Activated CD8-positive, alpha-beta memory T cell treated with anti-CD3 and anti-CD28 coated beads for 4 hours (primary cell): ENCODE measurements at regions not wholly inside any gene's neighbourhood (a gene's known extent, or its start where the extent isn't known, plus 50 kb on each side); places are given as distances from the start of the nearest gene placed in this dataset.

ENCODE experiments used
- DNase-seq, 2 donors: peaks; one replicate each; pipeline ENCODE4 v3.0.0-alpha.2; 2020; ENCODE audit warnings: low read depth in 2 of 2

DNA sequence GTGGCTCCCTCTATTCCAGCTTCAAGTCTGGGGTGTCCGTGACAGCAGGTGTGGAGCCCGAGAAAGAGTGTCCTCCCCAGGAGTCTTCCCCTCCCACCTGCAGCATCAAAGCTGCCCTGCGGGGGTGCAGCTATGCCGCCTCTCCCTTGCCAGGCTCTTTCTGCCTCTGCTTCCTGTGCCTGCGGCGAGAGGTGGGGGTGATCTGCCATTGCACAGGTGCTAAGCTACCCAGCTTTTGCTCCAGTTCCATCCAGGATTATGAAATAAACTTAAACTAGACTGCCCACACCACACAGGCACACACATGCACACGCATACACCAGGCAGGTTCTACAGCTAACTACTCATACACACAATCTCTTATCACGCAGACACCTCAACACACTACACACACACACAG is 104.7 kb upstream of the CLDN10 start:
- no peak for DNase-seq

DNA sequence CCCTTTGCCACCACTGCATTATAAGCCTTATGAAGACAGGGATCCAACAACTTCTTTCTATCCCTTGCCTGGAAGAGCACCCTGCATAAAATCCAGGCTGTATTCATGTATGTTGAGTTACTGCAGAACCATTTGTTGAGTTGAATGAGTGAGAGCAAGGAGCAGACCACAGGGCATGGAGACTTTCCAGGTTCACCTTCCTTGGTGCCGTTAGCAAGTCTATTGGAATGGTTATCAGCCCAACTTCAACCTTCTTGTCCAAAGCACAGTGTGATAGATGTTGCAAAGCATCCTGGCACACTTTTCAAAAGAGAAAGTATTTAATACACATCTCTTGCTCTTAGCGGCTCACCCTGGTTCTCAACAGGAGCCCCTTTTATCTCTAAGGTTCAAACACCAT is 100.9 kb upstream of the CLDN10 start:
- DNase-seq: no peak

DNA sequence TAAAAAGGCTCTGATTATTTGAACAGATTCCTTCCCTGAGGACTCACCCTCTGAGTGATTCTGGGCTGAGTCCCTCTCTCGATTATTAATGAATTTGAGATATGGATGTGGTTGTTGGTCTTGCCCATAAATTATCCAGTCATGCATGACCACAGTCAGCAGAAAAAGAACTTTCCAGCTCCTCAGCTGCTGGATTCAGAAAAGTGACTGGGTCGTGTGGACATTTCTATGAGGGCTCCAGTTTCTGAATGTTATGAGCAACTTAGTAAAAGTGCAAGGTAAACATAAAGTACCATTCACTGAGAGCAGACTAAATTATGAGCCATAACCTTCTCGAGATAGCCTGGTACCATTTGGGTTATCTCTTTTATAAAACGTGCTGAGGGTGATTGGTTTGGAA is 100.1 kb upstream of the CLDN10 start:
- DNase-seq: no peak

DNA sequence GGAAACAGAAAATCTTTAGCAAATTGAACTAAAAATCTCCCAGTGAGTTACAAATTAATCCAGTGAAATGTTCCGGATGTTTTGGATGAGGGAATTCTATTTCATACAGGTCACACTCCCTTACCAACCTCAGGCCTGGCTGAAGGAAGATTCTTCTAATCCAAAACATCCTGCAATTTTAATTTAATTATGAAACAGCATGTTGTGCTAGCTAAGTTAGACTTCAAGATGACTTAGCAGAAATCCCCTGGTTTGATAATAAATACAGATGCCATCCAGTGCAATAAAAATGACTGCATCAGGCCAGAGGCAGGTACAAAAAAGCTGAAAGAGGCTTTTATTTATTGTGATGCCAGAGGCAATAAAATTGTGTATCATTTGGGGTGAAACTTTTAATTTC is 96.7 kb upstream of the CLDN10 start:
- DNase-seq: no peak

DNA sequence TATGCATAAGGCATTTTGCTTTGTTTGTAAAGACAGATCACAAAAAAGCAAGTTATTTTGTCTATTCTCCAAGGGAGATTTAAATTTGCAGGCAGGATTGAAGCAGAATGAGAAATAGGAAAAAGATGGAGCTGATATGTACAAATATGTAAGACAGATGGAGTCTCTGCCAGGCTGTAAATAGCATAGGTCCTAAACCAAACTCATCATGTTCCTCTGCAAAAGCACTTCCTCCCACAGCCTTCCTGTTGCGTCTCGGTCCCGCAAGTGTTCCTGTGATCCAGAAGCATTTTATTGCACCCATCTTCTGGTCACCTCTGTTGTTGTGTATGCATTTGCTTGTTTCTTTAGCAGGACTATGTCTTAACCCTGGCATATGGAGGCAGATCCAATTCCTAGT is 95.7 kb upstream of the CLDN10 start:
- no peak for DNase-seq

DNA sequence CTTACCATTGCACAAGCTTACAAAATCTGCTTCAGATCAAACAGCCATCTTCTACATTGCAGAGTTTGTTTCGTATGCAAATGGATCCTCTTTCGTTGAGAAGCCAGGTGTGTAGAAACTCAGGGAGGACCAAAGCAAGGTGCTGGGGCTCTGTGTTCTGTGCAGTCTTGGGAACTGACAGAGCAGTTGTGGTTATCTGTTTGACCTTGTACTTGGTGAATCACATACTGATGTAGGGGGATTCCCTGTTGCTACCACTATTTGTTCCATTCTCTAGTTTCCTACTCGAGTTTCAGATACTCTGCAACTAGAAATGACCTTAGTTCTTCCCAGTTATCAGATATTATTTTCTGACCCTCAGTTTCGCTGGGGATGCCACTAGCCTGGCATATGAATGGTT is 95.2 kb upstream of the CLDN10 start:
- DNase-seq: no peak

DNA sequence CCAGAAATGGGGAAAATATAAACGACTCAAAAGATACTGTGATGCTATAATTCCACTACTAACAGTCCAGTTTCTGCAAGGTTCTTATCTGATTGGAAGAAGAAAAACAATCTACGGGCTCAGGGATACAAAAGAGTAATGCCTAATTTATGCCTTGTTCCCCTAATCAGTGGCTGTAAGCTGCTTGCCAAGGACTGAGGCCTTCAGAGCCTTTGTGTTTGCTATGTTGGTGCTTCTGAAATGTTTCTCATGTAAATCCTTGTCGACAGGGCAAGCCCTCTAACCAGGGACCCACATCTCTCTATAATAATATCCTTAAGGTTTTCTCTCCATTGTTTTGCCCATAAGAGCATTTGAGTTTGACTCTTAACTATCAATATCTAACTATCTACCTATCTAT is 89.7 kb upstream of the CLDN10 start:
- no peak for DNase-seq

DNA sequence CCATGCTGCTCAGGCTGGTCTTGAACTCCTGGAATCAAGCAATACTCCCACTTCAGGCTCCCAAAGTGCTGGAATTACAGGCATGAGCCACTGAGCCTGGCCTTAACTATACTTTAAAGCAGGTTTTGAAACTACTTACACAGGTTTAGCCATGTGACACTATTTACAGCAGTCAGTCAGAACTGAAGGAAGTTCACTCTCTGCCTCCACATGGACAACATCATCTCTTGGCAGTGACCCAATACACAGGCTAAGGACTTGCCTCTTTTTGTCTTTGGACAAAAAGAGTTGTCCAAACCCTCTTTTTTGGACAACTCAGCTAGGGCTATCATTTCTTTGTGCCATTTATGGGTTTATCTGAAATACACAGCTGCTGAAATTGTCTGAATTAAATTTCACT is 89.0 kb upstream of the CLDN10 start:
- DNase-seq: no peak

DNA sequence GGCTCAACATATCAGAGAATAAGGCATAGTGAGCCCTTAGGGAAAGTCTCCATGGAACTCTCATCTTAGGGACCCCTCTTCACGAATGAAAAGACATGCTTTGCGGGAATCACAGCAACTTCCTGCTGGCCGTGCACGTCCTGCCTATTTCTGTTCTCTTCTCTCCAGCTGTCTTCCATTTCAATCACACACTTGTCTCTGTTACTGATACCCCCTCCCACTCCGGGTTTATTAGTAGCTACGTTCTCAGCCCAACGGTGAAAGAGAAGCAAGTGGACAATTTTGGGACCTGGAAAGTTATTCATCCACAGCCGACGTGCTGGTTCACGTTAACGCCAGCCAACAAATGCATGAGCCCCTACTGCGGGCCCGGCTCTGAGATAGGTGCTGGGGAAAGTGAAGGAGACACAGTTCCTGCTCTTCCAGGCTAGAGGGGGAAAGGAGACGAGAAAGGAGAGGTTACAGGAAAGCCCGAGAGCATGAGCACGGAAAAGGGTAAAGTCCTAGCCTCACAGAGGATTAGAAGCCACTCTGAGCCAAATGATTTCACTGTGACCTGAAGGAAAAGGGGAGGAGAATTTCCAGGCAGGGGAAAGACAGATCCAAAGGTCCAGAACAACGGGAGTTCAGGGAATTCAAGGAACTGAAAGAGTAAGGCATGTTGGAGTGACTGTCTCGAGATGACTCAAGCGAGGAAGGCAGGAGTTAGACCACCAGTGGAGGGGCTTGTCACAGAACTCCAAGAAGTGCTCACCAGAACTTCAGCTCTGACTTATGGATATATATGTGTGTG is 81.8 kb upstream of the CLDN10 start:
- no peak for DNase-seq

DNA sequence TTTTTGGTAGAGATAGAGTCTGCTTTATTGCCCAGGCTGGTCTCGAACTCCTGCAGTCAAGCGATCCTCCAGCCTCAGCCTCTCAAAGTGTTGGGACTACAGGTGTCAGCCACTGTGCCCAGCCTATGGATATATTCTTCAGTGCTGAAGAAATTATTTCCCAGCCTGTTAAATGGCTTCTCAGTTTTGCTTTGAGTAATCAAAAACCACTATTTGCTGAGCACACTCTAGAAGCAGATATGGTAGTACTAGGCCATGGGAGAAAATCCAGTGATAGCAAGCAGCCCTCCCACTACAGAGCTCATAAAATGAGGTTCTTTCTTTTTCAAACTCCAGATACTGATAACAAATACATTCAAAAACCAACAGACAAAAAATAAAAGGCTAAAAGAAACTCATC is 80.6 kb upstream of the CLDN10 start:
- no peak for DNase-seq

DNA sequence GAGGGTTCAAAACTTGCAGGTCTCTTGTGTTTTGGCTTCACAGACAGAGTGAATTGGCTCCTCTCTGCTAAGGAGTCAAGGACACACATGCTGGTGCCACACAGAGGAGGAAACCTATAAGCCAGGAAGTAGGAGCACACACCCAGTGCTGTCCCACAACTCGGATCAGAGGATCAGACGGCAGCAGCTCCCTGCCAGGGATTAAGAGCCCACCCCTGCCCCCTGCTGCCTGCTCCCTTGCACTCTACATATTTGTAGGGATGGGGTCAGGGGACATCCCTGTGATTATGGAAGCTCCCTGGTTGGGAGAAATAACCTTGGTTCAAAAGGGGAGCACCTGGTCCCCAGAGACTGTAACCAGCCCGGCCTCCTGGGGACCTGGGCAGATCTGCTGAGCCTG is 77.5 kb upstream of the CLDN10 start:
- no peak for DNase-seq

DNA sequence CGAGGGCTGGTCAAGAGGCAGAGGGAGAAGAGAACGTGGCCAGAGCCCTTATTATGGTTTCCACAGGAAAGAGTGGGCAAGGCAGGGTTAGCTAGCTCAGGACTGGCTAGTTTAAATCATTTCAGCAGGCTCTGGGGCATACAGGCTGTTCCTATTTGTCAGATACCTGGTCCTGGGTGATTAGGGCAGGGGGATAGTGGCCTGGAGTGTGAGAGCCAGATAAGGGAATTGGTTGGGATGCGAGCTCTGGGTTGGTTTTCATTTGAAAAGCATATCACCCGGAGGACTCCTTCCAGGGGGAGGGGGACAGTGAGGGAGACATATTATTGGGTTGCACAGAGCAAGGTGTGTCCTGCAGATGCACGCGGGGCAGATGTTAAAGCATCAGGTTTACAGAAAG is 75.3 kb upstream of the CLDN10 start:
- DNase-seq: no peak

DNA sequence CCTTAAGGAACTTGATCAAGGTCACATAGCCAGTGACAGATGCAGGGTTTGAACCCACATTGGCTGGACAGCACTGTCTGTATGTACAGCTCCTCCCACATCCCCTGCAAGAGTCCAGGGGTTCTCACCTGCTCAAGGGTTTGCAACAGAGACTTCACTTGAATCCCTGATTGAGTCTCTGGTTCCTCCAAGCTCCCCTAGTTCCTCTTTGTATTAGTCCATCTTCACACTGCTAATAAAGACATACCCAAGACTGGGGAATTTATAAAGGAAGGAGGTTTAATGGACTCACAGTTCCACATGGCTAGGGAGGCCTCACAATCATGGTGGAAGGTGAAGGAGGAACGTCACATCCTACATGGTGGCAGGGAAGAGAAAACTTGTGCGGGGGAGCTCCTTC is 72.8 kb upstream of the CLDN10 start:
- DNase-seq: no peak

DNA sequence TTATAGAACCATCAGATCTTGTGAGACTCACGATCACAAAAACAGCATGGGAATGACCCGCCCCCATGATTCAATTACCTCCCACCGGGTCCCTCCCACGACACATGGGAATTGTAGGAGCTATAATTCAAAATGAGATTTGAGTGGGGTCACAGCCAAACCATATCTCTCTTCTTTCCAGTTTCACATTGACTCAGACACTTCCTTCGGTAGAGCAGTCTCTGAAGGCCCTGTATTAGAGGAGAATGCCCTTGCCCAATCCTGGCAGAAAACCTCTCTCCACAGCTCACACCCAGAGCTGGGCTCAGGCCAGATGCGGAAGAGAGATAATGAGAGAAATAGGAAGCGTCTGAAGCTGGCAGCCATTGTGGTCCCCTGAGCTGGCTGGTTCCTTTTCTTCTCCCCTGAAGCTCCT is 72.4 kb upstream of the CLDN10 start:
- DNase-seq: no peak

DNA sequence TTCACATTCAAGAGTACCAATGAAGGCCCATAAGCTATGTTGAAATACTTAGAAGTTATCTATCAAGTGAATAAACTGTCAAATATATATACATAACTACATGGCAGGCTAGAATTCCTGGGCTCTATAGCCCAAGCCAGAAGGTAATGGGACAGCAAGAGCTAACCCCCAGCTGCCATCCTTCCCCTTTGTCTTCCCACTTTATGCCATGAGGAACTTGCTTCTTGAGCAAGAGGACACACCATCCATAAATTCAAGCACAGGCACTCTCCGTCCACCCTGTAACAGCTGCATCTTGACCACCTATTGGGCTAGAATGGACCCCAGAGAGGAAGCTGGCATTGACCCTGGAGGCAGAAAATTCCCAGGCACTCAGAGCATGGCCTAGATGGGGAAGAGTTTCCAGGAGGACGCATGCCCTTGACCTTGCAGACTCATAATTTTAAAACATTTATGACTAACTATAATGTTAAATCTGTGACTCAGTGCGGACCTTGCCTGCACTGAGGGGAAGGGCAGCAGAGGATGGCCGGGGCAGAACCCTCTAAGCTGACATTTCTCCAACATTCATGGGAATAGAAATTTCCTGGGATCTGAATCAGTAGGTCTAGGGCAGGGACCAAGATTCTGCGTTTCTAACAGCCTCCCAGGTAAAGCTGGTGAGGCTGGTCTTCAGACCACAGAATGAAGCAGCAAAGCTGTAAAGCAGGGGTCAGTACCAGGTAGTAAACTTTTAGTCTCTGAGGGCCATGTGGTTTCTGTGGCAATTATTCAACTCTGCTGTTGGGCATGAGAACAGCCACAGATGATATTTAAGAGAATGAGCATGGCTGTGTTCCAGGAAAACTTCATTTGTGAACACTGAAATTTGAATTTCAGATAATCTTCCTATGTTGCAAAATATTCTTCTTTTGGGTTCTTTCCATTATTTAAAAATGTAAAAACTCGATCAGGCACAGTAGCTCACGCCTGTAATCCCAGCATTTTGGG is 71.4 kb upstream of the CLDN10 start:
- DNase-seq: no peak

DNA sequence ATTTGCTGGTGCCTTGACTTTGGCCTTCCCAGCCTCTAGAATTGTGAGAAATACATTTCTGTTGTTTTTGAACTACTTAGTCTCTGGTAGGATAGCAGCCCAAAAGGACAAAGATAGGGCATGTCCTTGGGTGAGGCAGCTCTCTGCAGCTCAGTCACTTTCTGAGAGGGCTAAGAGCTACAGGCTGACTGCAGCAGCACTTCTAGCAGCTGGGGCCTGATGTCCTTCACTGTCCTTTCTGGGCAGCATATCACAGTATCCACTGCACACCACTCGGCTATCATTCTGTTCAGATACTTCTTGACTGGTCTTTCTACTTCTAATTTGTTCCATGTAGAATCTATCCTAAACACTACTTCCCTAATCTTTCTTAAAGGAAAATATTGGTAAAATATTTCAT is 68.5 kb upstream of the CLDN10 start:
- no peak for DNase-seq

DNA sequence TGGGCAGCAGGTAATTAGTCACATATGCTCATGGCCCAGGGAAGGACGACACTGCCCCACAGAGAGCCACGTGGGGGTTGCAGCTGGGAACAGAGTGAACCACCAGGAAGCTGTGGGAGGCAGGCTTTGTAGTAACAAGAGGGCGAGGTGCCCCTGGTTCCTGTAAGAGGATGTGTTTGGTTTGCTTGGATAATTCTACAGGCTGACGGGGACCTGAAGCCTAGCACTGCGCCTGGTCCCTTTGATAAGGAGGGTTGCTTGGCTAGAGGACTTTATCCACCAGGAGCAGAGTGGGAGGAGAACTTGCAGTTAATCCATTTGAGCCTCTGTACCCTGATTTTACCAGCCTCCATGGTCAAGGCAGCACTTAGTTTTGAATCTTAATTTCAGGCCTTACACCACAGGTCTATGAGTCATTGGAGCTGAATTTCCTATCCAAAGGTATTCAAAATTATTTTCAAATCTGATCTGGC is 67.4 kb upstream of the CLDN10 start:
- DNase-seq: no peak

DNA sequence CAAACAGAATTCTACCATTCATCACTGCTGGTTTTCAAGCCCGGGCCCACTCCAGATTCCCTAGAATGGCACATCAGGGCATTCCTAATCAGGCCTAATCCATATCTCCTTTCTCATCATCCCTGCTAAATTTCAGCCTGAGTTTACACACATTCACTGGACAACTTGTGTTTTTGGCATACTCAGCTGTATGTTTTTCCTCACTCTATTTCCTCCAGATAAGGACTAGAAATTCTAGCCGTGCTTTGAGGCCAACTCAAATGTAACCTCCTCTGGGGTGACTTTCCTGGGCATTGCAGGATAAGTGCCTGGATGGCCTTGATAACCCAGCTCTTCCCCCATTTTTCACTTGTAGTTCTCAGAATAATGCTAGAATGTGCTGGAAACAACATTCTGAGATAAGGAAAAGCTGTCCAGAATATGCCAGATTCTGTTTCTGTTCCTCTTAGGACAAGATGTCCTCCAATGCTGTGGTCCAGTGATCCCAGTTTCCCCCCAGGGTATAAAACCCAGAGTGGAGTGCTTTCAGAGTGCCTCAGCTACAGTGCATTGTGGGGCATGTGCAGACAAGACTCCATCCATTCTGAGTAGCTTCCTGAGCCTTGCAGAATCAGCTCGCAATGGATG is 66.9 kb upstream of the CLDN10 start:
- DNase-seq: no peak

DNA sequence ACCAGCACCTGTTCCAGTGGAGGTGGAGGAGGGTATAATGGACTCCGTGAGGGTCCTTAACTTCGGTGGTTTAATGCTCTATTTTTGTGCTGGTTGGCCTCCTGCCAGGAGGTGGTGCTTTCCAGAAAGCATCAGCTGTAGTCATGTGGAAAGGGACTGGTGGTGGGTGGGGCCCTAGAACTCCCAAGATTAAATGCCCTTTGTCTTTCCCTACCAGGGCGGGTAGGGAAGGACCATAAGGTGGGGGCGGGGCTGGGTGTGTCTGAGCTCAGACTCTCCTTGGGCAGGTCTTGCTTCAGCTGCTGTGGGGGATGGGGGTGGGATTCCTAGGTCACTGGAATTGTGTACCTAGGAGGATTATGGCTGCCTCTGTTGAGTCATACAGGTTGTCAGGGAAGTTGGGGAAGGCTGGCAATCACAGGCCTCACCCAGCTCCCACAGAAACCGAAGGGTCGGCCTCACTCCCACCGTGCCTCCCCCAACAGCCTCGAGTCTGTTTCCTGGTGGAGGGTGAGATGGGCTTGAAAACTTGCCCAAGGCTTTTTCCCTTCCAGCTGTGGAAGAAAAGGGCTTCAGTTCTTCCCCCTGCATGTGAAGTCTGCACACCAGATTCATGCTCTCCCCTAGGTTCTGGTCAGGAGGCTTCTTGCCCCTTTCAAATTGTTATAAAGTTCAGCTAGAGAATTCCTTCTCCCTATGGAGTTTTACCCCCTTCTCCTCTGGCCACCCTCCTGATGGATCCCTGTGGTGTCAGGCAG is 60.3 kb upstream of the CLDN10 start:
- DNase-seq: no peak

DNA sequence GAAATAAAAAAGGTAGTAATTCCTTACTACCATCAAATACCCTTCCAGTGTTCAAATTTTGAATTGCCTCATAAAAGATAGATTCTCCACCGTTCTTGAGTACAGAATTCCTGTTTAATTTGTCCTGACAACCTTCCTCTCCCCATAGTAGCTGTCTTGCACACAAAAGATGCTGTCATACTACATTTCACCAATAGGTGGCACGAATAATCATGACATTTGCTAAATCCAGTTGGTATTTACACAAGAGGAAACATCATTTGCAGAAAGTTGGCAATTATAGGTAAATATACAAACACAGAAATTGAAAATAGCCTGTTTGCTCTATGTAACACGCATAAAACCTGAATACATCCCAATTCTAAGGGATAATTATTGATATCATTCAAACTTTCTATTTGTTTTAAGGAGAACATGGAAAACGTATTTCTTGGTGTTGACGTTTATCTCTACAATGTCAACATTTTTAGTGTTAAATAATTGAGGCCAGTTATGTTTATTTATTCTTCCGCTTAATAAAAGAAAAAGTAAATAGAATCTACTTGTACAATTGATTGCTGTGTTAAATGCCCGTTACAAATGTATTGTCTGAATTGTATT is 58.3 kb upstream of the CLDN10 start:
- no peak for DNase-seq

DNA sequence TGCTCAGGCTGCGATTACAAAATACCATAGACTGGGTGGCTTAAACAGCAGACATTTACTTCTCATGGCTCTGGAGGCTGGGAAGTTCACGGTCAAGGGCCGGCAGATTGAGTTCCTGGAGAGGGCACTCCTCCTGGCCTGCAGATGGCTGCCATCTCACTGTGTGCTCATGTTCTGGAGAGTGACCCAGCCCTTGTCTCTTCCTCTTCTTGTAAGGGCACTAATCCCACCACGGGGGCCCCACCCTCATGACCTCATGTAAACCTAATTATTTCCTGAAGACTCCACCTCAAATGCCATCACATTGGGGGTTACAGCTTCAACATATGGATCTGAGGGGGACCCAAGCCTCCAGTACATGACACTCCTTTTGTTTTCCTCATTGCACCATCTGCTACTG is 56.0 kb upstream of the CLDN10 start:
- no peak for DNase-seq
